Tibial artery (tissue), 4 donors: ENCODE measurements at regions not wholly inside any gene's neighbourhood (a gene's known extent, or its start where the extent isn't known, plus 50 kb on each side); places are given as distances from the start of the nearest gene placed in this dataset.

Experiments used
- DNase-seq, 2 donors: peaks; one replicate each; pipeline ENCODE4 v3.0.0-alpha.2; 2019
- H3K27ac ChIP-seq, 2 donors: fragments of 200-600 bp; sonication (generic) in 1 of 2; 1 replicate in 1 of 2; 2 replicates in 1 of 2; pipeline ENCODE4 v1.5.1; 2018 to 2019; ENCODE audit warnings: mild to moderate bottlenecking in 1 of 2
- H3K27me3 ChIP-seq, 2 donors: fragments of 200-600 bp; sonication (generic) in 1 of 2; one replicate each; pipeline versions ENCODE4 v1.5.1 to v1.6.0; 2016 to 2019
- H3K36me3 ChIP-seq, 3 donors: fragments of 200-600 bp; sonication (generic) in 2 of 3; one replicate each; pipeline ENCODE4 v1.5.1; 2016 to 2019; ENCODE audit warnings: mild to moderate bottlenecking in 2 of 3
- H3K4me1 ChIP-seq, 4 donors: fragments of 200-600 bp; sonication (generic) in 2 of 4; 1 replicate in 3 of 4; 2 replicates in 1 of 4; pipeline ENCODE4 v1.5.1; 2016 to 2019
- H3K4me3 ChIP-seq, 2 donors: fragments of 200-600 bp; sonication (generic) in 1 of 2; 1 replicate in 1 of 2; 2 replicates in 1 of 2; pipeline ENCODE4 v1.5.1; 2018 to 2019; ENCODE audit warnings: mild to moderate bottlenecking in 2 of 2
- H3K9me3 ChIP-seq, 3 donors: fragments of 200-600 bp; sonication (generic) in 1 of 3; one replicate each; pipeline ENCODE4 v1.5.1; 2016 to 2019
- intact Hi-C: fragments of 100-400 bp; cut with DNase I; formaldehyde crosslinking; loops from one replicate; pipeline ENCODE4 v1.15.0; 2023; ENCODE audit warnings: low total_unique reads
- TF ChIP-seq, protein P1 (sequence below), 2 experiments: fragments of 200-600 bp in 1 of 2; fragments of 450-650 bp in 1 of 2; IDR thresholded peaks; one replicate each; pipeline ENCODE4 v1.5.1; 2017 to 2019; ENCODE audit warnings: antibody characterized with exemption in 2 of 2, mild to moderate bottlenecking in 1 of 2, moderate library complexity in 1 of 2

DNA sequence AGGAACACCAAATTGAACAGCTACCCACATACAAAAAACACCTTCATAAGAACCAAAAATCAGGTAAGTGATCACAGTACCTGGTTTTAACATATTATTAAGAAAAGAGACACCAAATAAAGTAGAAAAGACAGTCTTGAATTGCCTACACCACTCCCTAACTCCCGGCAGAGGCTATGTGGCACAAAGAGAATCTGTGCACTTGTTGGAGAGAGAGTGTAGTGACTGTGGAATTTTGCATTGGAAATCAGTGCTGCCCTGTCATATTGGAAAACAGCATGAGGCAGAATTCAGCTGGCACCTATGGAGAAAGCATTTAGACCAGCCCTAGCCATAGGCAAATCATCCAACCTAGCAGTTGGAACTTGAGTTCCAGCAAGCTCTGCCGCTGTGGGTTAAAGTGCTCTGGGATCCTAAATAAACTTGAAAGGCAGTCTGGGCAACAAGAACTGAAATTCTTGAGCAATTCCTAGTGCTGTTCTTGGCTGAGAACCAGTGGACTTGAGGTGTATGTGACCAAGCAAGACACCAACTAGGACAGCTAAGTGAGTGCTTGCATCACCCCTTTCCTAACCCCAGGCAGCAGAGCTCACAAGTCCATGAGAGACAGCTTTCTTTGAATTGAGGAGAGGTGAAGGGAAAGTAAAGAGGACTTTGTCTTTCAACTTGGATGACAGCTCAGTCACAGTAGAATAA, 969.6 kb upstream of the ALCAM start:
- Histone ChIP-seq H3K36me3 (no peaks in the 10 kb centered on the region), H3K9me3 (no peaks in the 10 kb centered on the region), H3K4me3 (no peak overlapping the region), H3K27me3 (no peaks in the 10 kb centered on the region), H3K4me1 (peaks cover 8 to 23% (median 13%) of the 10 kb centered on the region in 4 donors), H3K27ac (peak overlapping the region; percentile 49 to 69)
- DNase-seq = peak; percentile 27 to 68
- intact Hi-C loops = no loop called here
- TF ChIP-seq, protein P1, sequence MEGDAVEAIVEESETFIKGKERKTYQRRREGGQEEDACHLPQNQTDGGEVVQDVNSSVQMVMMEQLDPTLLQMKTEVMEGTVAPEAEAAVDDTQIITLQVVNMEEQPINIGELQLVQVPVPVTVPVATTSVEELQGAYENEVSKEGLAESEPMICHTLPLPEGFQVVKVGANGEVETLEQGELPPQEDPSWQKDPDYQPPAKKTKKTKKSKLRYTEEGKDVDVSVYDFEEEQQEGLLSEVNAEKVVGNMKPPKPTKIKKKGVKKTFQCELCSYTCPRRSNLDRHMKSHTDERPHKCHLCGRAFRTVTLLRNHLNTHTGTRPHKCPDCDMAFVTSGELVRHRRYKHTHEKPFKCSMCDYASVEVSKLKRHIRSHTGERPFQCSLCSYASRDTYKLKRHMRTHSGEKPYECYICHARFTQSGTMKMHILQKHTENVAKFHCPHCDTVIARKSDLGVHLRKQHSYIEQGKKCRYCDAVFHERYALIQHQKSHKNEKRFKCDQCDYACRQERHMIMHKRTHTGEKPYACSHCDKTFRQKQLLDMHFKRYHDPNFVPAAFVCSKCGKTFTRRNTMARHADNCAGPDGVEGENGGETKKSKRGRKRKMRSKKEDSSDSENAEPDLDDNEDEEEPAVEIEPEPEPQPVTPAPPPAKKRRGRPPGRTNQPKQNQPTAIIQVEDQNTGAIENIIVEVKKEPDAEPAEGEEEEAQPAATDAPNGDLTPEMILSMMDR (IDR thresholded peaks at IDR 0.05) = no peak

- Histone ChIP-seq H3K27me3 (no peaks in the 10 kb centered on the region), H3K27ac (peak overlapping the region; percentile 49 to 69), H3K4me3 (no peak overlapping the region), H3K4me1 (peaks cover 8 to 23% (median 13%) of the 10 kb centered on the region in 4 donors), H3K36me3 (no peaks in the 10 kb centered on the region), H3K9me3 (no peaks in the 10 kb centered on the region)
- intact Hi-C loops = no loop called here
- no peak for DNase-seq
- TF ChIP-seq, protein P1 (IDR thresholded peaks at IDR 0.05) = no peak
Measured at GRCh38 chr3:104397713-104398112, 969.0 kb upstream of the ALCAM start.

- H3K27ac ChIP-seq = no peak overlapping the region
- H3K36me3 ChIP-seq = no peaks in the 10 kb centered on the region
- TF ChIP-seq, protein P1 (IDR thresholded peaks at IDR 0.05) = no peak
- no peaks in the 10 kb centered on the region for H3K27me3 ChIP-seq
- DNase-seq = no peak
- H3K4me1 ChIP-seq = peaks cover 0 to 3% (median 1%) of the 10 kb centered on the region in 4 donors
- H3K4me3 ChIP-seq = no peak overlapping the region
- intact Hi-C loops = no loop called here
- no peaks in the 10 kb centered on the region for H3K9me3 ChIP-seq
Measured at GRCh38 chr3:104402902-104403301, 963.8 kb upstream of the ALCAM start.

GRCh38 chr3:104411757-104412156, 955.0 kb upstream of the ALCAM start:
- TF ChIP-seq, protein P1 (IDR thresholded peaks at IDR 0.05) = no peak
- Histone ChIP-seq H3K9me3 (no peaks in the 10 kb centered on the region), H3K4me1 (no peaks in the 10 kb centered on the region), H3K27me3 (no peaks in the 10 kb centered on the region), H3K36me3 (no peaks in the 10 kb centered on the region), H3K27ac (no peak overlapping the region), H3K4me3 (no peak overlapping the region)
- intact Hi-C loops = no loop called here
- no peak for DNase-seq

GRCh38 chr3:104412608-104413580, 953.8 kb upstream of the ALCAM start:
- Histone ChIP-seq H3K4me1 (no peaks in the 10 kb centered on the region), H3K4me3 (no peak overlapping the region)
- TF ChIP-seq, protein P1 (IDR thresholded peaks at IDR 0.05) = no peak

More at GRCh38 chr3:104412608-104413580, 953.8 kb upstream of the ALCAM start:
- Histone ChIP-seq H3K27me3 (no peaks in the 10 kb centered on the region), H3K36me3 (no peaks in the 10 kb centered on the region), H3K9me3 (no peaks in the 10 kb centered on the region), H3K27ac (no peak overlapping the region)
- no peak for DNase-seq
- intact Hi-C loops = no loop called here
